ENCODE measurements at regions not wholly inside any gene's neighbourhood (a gene's known extent, or its start where the extent isn't known, plus 50 kb on each side); places are given as distances from the start of the nearest gene placed in this dataset.

DNA sequence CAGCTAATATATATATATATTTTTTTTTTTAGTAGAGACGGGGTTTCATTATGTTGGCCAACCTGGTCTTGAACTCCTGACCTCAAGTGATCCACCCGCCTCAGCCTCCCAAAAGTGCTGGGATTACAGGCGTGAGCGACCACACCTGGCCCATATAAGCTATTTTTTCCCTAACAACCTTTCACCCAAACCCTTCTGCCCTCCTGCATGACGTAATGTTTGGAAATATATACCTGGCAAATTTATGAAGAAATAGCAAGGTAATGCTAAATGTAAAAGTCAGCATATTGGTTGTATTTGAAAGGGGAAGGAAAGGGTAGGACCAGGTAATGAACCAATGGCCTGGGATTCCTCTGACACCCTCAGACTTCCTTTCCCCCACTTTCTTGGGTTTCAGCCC, 325.5 kb upstream of the ARID1B start:
- H3K4me3 ChIP-seq (ENCODE audit: low read length in 2 of 2): no peak overlapping the region
- no peak overlapping the region for H3K27ac ChIP-seq (ENCODE audit: low read depth in 2 of 2, low read length in 2 of 2)
- H3K4me1 ChIP-seq (ENCODE audit: control insufficient read depth in 2 of 2, insufficient read depth in 2 of 2, low read length in 2 of 2): no peaks in the 10 kb centered on the region
- no peaks in the 10 kb centered on the region for H3K9me3 ChIP-seq (ENCODE audit: control insufficient read depth in 2 of 2, low read length in 2 of 2)
- no peaks in the 10 kb centered on the region for H3K36me3 ChIP-seq (ENCODE audit: control insufficient read depth in 2 of 2, insufficient read depth in 2 of 2, low read length in 2 of 2)
- H3K9ac ChIP-seq (ENCODE audit: low read depth in 1 of 2, low read length in 2 of 2): no peak overlapping the region
- no peaks in the 10 kb centered on the region for H3K27me3 ChIP-seq (ENCODE audit: control insufficient read depth in 2 of 2, insufficient read depth in 2 of 2, low read length in 2 of 2)

DNA sequence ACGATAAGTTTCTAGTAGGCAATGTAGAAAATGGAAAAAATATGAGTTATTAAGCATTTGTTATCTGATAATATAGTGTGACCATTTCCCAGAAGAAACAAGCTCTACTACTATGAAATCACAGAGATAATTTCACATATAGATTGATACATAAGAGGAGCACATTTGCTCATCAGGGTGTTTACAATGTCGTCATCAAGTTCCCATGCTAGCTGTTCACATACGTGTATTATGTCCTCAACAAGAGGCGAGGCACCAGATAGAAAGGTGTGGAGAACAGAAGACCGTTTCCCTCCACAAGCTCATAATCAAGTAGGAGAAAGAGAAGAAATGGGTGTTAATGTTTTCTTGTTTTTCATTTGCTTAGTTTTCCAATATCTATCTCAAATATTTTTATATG, 326.1 kb upstream of the ARID1B start:
- H3K4me3 ChIP-seq (ENCODE audit: low read length in 2 of 2): no peak overlapping the region
- no peaks in the 10 kb centered on the region for H3K9me3 ChIP-seq (ENCODE audit: control insufficient read depth in 2 of 2, low read length in 2 of 2)
- H3K9ac ChIP-seq (ENCODE audit: low read depth in 1 of 2, low read length in 2 of 2): no peak overlapping the region
- no peaks in the 10 kb centered on the region for H3K27me3 ChIP-seq (ENCODE audit: control insufficient read depth in 2 of 2, insufficient read depth in 2 of 2, low read length in 2 of 2)
- H3K4me1 ChIP-seq (ENCODE audit: control insufficient read depth in 2 of 2, insufficient read depth in 2 of 2, low read length in 2 of 2): no peaks in the 10 kb centered on the region
- H3K27ac ChIP-seq (ENCODE audit: low read depth in 2 of 2, low read length in 2 of 2): no peak overlapping the region
- H3K36me3 ChIP-seq (ENCODE audit: control insufficient read depth in 2 of 2, insufficient read depth in 2 of 2, low read length in 2 of 2): no peaks in the 10 kb centered on the region

DNA sequence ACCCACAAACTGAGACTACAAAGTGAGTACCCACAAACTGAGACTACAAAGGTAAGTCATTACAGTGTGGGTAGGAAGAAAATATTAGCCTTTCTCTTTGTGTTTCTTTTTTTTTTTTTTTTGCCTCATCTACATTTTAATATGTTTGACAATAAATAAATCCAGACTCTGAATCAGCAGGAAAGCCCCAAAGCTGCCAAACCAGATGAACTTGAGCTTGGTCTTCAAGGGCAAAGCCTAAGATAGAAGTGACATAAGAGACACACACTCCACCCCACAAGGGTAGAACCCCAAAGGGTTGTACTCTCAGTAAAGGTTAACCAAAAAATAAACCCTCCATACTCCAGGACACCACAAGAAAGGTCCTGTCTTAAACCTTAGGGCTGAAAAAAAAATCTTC, 326.8 kb upstream of the ARID1B start:
- Histone ChIP-seq H3K4me3 (ENCODE audit: low read length in 2 of 2) (no peak overlapping the region), H3K27ac (ENCODE audit: low read depth in 2 of 2, low read length in 2 of 2) (no peak overlapping the region), H3K4me1 (ENCODE audit: control insufficient read depth in 2 of 2, insufficient read depth in 2 of 2, low read length in 2 of 2) (no peaks in the 10 kb centered on the region), H3K9me3 (ENCODE audit: control insufficient read depth in 2 of 2, low read length in 2 of 2) (no peaks in the 10 kb centered on the region), H3K9ac (ENCODE audit: low read depth in 1 of 2, low read length in 2 of 2) (no peak overlapping the region), H3K27me3 (ENCODE audit: control insufficient read depth in 2 of 2, insufficient read depth in 2 of 2, low read length in 2 of 2) (no peaks in the 10 kb centered on the region), H3K36me3 (ENCODE audit: control insufficient read depth in 2 of 2, insufficient read depth in 2 of 2, low read length in 2 of 2) (no peaks in the 10 kb centered on the region)

DNA sequence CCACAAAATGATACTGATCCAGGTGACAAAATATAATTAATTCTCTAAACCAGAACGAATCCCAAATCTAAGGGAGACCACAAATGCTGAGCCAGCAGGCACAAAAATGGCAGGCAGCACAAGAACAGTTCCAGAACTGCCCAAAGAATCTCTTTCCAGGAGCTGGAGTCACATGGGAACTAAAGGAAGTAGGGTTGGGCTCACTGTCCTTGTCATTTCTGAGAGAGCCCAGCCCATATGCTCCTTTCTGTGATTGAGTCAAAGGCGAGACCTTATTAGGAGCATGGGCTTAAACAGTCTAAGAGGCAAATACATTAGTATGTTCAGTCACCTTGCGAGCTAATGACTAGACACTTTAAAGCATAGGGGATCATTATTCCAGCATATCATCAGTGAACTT, 327.6 kb upstream of the ARID1B start:
- H3K27me3 ChIP-seq (ENCODE audit: control insufficient read depth in 2 of 2, insufficient read depth in 2 of 2, low read length in 2 of 2): no peaks in the 10 kb centered on the region
- no peak overlapping the region for H3K4me3 ChIP-seq (ENCODE audit: low read length in 2 of 2)
- no peaks in the 10 kb centered on the region for H3K9me3 ChIP-seq (ENCODE audit: control insufficient read depth in 2 of 2, low read length in 2 of 2)
- H3K27ac ChIP-seq (ENCODE audit: low read depth in 2 of 2, low read length in 2 of 2): no peak overlapping the region
- H3K36me3 ChIP-seq (ENCODE audit: control insufficient read depth in 2 of 2, insufficient read depth in 2 of 2, low read length in 2 of 2): no peaks in the 10 kb centered on the region
- H3K9ac ChIP-seq (ENCODE audit: low read depth in 1 of 2, low read length in 2 of 2): no peak overlapping the region
- no peaks in the 10 kb centered on the region for H3K4me1 ChIP-seq (ENCODE audit: control insufficient read depth in 2 of 2, insufficient read depth in 2 of 2, low read length in 2 of 2)

DNA sequence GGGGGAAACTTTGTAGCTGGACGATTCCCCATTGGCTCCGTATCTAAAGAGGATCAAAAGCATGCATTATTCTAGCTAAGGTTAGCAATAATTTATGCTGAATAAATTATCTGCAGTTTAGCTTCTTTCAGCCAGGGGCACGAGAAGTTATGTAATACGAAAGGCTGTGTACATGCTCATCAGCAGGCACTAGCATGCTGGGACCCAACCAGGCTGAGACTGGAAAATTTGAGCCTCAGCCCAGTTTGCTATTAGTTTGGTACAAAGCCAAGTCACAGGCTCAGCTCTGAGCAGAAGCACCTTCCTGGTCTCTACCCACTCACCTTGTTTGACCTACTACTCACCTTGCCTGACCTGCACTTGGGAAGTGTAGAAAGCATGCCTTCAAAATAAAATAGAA, 328.1 kb upstream of the ARID1B start:
- Histone ChIP-seq H3K27ac (ENCODE audit: low read depth in 2 of 2, low read length in 2 of 2) (no peak overlapping the region), H3K9ac (ENCODE audit: low read depth in 1 of 2, low read length in 2 of 2) (no peak overlapping the region), H3K4me3 (ENCODE audit: low read length in 2 of 2) (no peak overlapping the region), H3K36me3 (ENCODE audit: control insufficient read depth in 2 of 2, insufficient read depth in 2 of 2, low read length in 2 of 2) (no peaks in the 10 kb centered on the region), H3K4me1 (ENCODE audit: control insufficient read depth in 2 of 2, insufficient read depth in 2 of 2, low read length in 2 of 2) (no peaks in the 10 kb centered on the region), H3K27me3 (ENCODE audit: control insufficient read depth in 2 of 2, insufficient read depth in 2 of 2, low read length in 2 of 2) (no peaks in the 10 kb centered on the region), H3K9me3 (ENCODE audit: control insufficient read depth in 2 of 2, low read length in 2 of 2) (no peaks in the 10 kb centered on the region)

DNA sequence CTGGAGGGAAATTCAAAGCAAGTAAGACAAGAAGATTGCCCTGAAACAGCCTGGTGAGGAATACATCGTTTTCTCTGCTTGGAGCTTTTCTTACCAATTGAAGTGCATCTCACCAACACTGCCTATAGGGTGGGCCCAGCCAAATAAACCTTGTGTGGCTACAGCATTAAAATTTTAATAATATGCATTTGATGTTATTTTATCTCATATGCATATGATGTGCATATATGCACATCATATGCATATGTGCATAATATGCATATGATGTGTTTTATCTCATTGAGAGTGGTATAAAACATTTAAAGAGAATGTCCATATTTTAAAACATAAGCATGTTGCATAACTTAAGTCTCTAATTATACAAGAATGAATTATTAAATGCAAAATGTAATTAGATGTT, 328.6 kb upstream of the ARID1B start:
- no peaks in the 10 kb centered on the region for H3K27me3 ChIP-seq (ENCODE audit: control insufficient read depth in 2 of 2, insufficient read depth in 2 of 2, low read length in 2 of 2)
- H3K4me1 ChIP-seq (ENCODE audit: control insufficient read depth in 2 of 2, insufficient read depth in 2 of 2, low read length in 2 of 2): no peaks in the 10 kb centered on the region
- H3K9me3 ChIP-seq (ENCODE audit: control insufficient read depth in 2 of 2, low read length in 2 of 2): no peaks in the 10 kb centered on the region
- no peaks in the 10 kb centered on the region for H3K36me3 ChIP-seq (ENCODE audit: control insufficient read depth in 2 of 2, insufficient read depth in 2 of 2, low read length in 2 of 2)
- H3K27ac ChIP-seq (ENCODE audit: low read depth in 2 of 2, low read length in 2 of 2): no peak overlapping the region
- no peak overlapping the region for H3K9ac ChIP-seq (ENCODE audit: low read depth in 1 of 2, low read length in 2 of 2)
- H3K4me3 ChIP-seq (ENCODE audit: low read length in 2 of 2): no peak overlapping the region

DNA sequence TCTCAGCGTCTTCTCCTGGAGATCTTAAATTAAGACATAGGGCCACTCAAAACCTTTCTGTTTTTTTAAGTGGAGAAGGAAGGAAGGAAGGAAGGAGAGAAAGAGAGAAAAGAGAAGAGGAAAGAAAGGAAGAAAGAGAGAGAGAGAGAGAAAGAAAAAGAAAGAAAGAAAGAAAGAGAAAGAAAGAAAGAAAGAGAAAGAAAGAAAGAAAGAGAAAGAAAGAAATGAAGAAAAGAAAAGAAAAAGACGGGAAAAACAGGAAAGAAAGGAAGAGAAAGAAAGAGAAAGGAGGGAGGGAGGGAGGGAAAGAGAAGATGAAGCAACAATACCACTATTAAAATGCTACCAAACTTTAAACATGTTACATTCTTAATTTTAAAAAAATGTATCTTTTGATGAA, 336.5 kb upstream of the ARID1B start:
- peaks cover 0 to 2% of the 10 kb centered on the region in 2 donors for H3K9me3 ChIP-seq (ENCODE audit: control insufficient read depth in 2 of 2, low read length in 2 of 2)
- peaks cover 17 to 22% of the 10 kb centered on the region in 2 donors for H3K4me1 ChIP-seq (ENCODE audit: control insufficient read depth in 2 of 2, insufficient read depth in 2 of 2, low read length in 2 of 2)
- no peak overlapping the region for H3K9ac ChIP-seq (ENCODE audit: low read depth in 1 of 2, low read length in 2 of 2)
- no peak overlapping the region for H3K4me3 ChIP-seq (ENCODE audit: low read length in 2 of 2)
- no peak overlapping the region for H3K27ac ChIP-seq (ENCODE audit: low read depth in 2 of 2, low read length in 2 of 2)
- no peaks in the 10 kb centered on the region for H3K27me3 ChIP-seq (ENCODE audit: control insufficient read depth in 2 of 2, insufficient read depth in 2 of 2, low read length in 2 of 2)
- H3K36me3 ChIP-seq (ENCODE audit: control insufficient read depth in 2 of 2, insufficient read depth in 2 of 2, low read length in 2 of 2): no peaks in the 10 kb centered on the region

DNA sequence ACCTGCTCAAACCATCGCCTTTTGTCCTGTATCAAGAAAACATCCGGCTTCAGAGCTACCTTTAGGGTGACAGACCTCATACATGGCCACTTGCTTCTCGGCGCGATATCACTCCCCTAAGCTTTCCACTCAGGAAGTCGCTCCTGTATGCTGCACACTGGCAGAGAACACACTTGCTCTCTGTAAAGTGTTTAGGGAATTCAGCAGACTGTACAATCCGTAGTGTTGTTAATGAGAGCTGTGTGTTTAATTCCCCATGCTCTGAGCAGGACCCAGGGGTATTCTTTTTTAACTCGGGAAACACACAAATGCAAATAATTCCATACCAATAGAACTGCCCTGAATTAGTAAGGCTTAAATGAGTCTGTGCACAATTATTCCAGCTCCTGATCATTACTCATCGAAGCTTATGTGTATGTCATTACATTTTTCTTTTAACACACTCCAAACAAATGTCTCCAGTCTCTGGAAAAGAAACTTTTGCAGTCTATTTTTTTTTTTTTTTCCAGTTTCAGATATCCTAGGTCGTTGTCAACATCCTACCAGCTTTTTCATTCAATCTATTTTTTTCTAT, 338.7 kb upstream of the ARID1B start:
- no peaks in the 10 kb centered on the region for H3K36me3 ChIP-seq (ENCODE audit: control insufficient read depth in 2 of 2, insufficient read depth in 2 of 2, low read length in 2 of 2)
- H3K9ac ChIP-seq (ENCODE audit: low read depth in 1 of 2, low read length in 2 of 2): peak overlapping the region in 1 of 2 donors; percentile 20
- H3K4me1 ChIP-seq (ENCODE audit: control insufficient read depth in 2 of 2, insufficient read depth in 2 of 2, low read length in 2 of 2): peaks cover 17 to 37% of the 10 kb centered on the region in 2 donors
- H3K27ac ChIP-seq (ENCODE audit: low read depth in 2 of 2, low read length in 2 of 2): peak overlapping the region in 1 of 2 donors; percentile 40
- H3K4me3 ChIP-seq (ENCODE audit: low read length in 2 of 2): no peak overlapping the region
- peaks cover 0 to 2% of the 10 kb centered on the region in 2 donors for H3K9me3 ChIP-seq (ENCODE audit: control insufficient read depth in 2 of 2, low read length in 2 of 2)
- H3K27me3 ChIP-seq (ENCODE audit: control insufficient read depth in 2 of 2, insufficient read depth in 2 of 2, low read length in 2 of 2): no peaks in the 10 kb centered on the region

DNA sequence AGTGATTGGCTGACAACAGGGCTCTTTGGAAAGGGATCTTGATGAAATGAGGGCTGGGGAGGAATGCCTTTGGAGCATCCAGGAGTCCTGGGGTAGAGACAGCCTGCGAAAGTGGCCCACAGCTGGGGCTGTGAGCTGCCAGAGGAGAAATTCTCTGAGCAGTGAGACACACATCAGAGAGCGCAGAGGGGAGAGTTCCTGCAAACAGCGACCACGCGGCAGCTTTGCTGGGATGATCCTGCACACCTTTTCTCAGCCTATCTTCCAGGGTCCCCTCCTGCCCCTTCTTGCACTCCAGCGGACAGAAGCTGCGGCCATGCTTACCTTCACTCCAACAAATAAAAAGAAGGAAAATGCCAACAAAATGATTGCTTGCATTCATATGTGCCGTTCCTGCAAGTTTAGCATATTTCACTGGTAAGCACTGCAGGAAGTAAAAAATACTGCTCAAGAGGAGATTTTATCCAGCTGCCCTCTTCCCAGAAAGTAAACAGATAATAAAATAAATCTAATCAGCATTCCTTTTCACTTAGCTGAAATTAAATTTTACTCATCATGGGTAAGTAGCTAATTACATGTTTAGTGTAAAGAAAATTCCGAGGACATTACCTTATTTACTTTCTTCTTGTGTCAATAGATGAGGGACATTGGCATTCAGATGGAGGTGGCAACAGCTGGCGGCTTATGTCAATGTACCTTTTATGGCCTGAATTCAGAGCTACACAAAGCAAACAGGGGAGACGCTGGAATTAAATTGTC, 339.9 kb upstream of the ARID1B start:
- no peaks in the 10 kb centered on the region for H3K36me3 ChIP-seq (ENCODE audit: control insufficient read depth in 2 of 2, insufficient read depth in 2 of 2, low read length in 2 of 2)
- no peak overlapping the region for H3K9ac ChIP-seq (ENCODE audit: low read depth in 1 of 2, low read length in 2 of 2)
- H3K4me3 ChIP-seq (ENCODE audit: low read length in 2 of 2): peak overlapping the region; percentile 1 to 55
- H3K9me3 ChIP-seq (ENCODE audit: control insufficient read depth in 2 of 2, low read length in 2 of 2): peaks cover 0 to 2% of the 10 kb centered on the region in 2 donors
- H3K27me3 ChIP-seq (ENCODE audit: control insufficient read depth in 2 of 2, insufficient read depth in 2 of 2, low read length in 2 of 2): no peaks in the 10 kb centered on the region
- peaks cover 17 to 37% of the 10 kb centered on the region in 2 donors for H3K4me1 ChIP-seq (ENCODE audit: control insufficient read depth in 2 of 2, insufficient read depth in 2 of 2, low read length in 2 of 2)
- peak overlapping the region; percentile 3 to 52 for H3K27ac ChIP-seq (ENCODE audit: low read depth in 2 of 2, low read length in 2 of 2)

DNA sequence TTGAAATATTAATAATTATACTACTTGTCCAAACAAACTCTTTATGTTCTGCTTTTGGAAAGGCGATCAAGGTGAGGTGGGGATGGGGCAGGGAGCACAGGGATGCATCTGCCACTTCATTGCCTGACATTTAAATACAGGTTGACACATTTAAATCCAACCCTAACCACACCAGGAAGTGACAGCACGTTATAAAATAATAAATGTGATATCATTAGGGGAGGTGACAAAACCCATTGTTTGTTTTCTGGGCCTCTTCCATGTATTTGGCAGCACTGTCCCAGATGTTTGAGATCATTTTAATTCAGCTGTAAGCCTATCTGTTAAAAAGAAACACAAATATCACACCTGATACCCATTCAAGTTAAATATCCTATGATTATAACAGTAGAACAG, 342.4 kb upstream of the ARID1B start:
- Histone ChIP-seq H3K27me3 (ENCODE audit: control insufficient read depth in 2 of 2, insufficient read depth in 2 of 2, low read length in 2 of 2) (no peaks in the 10 kb centered on the region), H3K36me3 (ENCODE audit: control insufficient read depth in 2 of 2, insufficient read depth in 2 of 2, low read length in 2 of 2) (no peaks in the 10 kb centered on the region), H3K9ac (ENCODE audit: low read depth in 1 of 2, low read length in 2 of 2) (no peak overlapping the region), H3K4me1 (ENCODE audit: control insufficient read depth in 2 of 2, insufficient read depth in 2 of 2, low read length in 2 of 2) (peaks cover 17 to 37% of the 10 kb centered on the region in 2 donors), H3K4me3 (ENCODE audit: low read length in 2 of 2) (no peak overlapping the region), H3K9me3 (ENCODE audit: control insufficient read depth in 2 of 2, low read length in 2 of 2) (no peaks in the 10 kb centered on the region), H3K27ac (ENCODE audit: low read depth in 2 of 2, low read length in 2 of 2) (peak overlapping the region; percentile 50 to 56)

All from mucosa of rectum (tissue), 2 donors.